ENCODE measurements at regions not wholly inside any gene's neighbourhood (a gene's known extent, or its start where the extent isn't known, plus 50 kb on each side); places are given as distances from the start of the nearest gene placed in this dataset.

DNA sequence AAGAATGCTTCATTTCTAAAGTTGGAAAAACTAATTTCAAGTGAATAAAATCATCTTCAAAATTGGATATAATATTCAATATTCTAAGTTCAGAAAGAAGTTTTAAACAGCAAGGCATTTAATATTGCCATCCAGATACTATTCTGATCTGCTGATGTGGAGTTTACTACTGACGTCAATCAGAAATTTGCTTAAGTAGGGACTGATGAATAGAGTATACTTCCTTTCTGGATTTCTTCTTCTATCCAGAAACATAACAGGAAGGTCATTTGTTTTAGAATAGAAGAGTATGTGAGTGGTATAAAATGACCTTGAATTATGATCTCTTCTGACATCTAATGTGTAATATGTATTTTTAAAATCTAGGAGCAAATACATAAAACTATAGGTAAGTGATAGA is 308.1 kb upstream of the ADGRL2 start:
- no peak overlapping the region for H3K4me2 ChIP-seq (ENCODE audit: unreplicated experiment)
- H3K27ac ChIP-seq = no peak overlapping the region
- H3K9me3 ChIP-seq (ENCODE audit: low read depth) = no peaks in the 10 kb centered on the region
- H3K4me3 ChIP-seq = no peak overlapping the region
- H2AFZ ChIP-seq = no peak overlapping the region
- no peak for DNase-seq
- H3K4me1 ChIP-seq (ENCODE audit: insufficient read depth) = no peaks in the 10 kb centered on the region
- H3F3A ChIP-seq (ENCODE audit: insufficient read depth) = no peaks in the 10 kb centered on the region
- H3K79me2 ChIP-seq (ENCODE audit: insufficient read depth) = no peaks in the 10 kb centered on the region
- H4K20me1 ChIP-seq (ENCODE audit: insufficient read depth) = no peaks in the 10 kb centered on the region
- TF ChIP-seq EZH2 (IDR thresholded peaks at IDR 0.05; ENCODE audit: insufficient read depth, poor library complexity, severe bottlenecking) (no peak), EZH2phosphoT487 (IDR thresholded peaks at IDR 0.05; ENCODE audit: insufficient read depth, low read depth) (no peak)
- H3K27me3 ChIP-seq (replicated peaks; ENCODE audit: insufficient read depth) = peaks cover 5% of the 10 kb centered on the region; the same call in 1 of the 2 replicates
- H3K9ac ChIP-seq = no peak overlapping the region
- in situ Hi-C loops (cut with MboI) = no loop called here
- no peaks in the 10 kb centered on the region for H3K9me2 ChIP-seq (ENCODE audit: insufficient read depth)
- no peaks in the 10 kb centered on the region for H3K36me3 ChIP-seq (ENCODE audit: low read depth)
- 10 to 16% methylated on average over 1 of the region's 1 CpG for WGBS, 2 experiments (ENCODE audit: low coverage in 1 of 2, low lambda C conversion rate in 2 of 2, missing lambda C conversion rate in 2 of 2)

DNA sequence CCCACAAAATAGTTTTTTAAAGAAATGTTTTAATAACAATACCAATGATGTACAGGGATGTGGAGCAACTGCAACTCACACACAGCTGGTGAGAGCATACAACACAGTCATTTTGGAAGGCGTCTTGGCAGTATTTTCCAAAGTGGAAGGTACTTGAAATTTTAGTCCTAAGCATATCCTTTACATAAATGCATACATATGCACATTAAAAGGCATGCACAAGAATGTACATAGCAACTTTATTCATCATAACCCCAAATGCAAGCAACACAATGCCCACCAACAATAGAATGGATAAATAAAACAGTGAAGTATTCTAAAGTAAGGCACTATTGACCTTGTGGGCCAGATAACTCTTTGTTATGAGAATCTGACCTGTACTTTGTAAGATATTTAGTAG is 310.1 kb upstream of the ADGRL2 start:
- Histone ChIP-seq H3K27ac (no peak overlapping the region), H3K9ac (no peak overlapping the region), H3K79me2 (ENCODE audit: insufficient read depth) (no peaks in the 10 kb centered on the region), H3K9me3 (ENCODE audit: low read depth) (no peaks in the 10 kb centered on the region), H2AFZ (no peak overlapping the region), H3K9me2 (ENCODE audit: insufficient read depth) (no peaks in the 10 kb centered on the region), H3F3A (ENCODE audit: insufficient read depth) (no peaks in the 10 kb centered on the region), H3K27me3 (replicated peaks; ENCODE audit: insufficient read depth) (peaks cover 5% of the 10 kb centered on the region; the same call in 1 of the 2 replicates), H3K36me3 (ENCODE audit: low read depth) (no peaks in the 10 kb centered on the region), H3K4me1 (ENCODE audit: insufficient read depth) (no peaks in the 10 kb centered on the region), H3K4me2 (ENCODE audit: unreplicated experiment) (no peak overlapping the region), H4K20me1 (ENCODE audit: insufficient read depth) (no peaks in the 10 kb centered on the region), H3K4me3 (no peak overlapping the region)
- TF ChIP-seq EZH2phosphoT487 (IDR thresholded peaks at IDR 0.05; ENCODE audit: insufficient read depth, low read depth) (no peak), EZH2 (IDR thresholded peaks at IDR 0.05; ENCODE audit: insufficient read depth, poor library complexity, severe bottlenecking) (no peak)
- in situ Hi-C loops (cut with MboI) = no loop called here
- 6 to 11% methylated on average over 1 of the region's 1 CpG for WGBS, 2 experiments (ENCODE audit: low coverage in 1 of 2, low lambda C conversion rate in 2 of 2, missing lambda C conversion rate in 2 of 2)
- no peak for DNase-seq

DNA sequence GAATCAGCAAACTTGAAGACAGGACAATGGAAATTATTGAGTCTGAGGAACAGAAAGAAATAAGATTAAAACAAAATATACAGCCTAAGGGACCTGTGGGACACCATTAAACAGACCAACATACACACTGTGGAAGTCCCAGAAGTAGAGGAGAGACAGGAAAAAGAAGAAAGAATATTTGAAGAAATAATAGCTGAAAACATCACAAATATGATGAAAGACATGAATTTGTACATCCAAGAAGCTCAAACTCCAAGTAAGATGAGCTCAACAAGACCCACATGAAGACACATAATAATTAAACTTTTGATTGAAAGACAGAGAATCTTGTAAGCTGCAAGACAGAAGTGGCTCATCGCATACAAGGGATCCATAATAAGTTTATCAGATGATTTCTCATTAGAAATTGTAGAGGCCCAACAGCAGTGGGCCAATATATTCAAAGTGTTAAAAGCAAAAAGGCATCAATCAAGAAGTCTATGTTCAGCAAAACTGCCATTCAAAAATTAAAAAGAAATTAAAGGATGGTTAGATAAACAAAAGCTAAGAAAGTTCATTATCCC is 311.3 kb upstream of the ADGRL2 start:
- Histone ChIP-seq H3K4me2 (ENCODE audit: unreplicated experiment) (no peak overlapping the region), H2AFZ (no peak overlapping the region)
- whole genome bisulfite sequencing, 2 experiments (ENCODE audit: low coverage in 1 of 2, low lambda C conversion rate in 2 of 2, missing lambda C conversion rate in 2 of 2) = 50 to 64% methylated on average over 1 of the region's 1 CpG

GRCh38 chr1:81484284-81484683 is 316.4 kb upstream of the ADGRL2 start:
- H3K27ac ChIP-seq = no peak overlapping the region
- no peaks in the 10 kb centered on the region for H3K9me3 ChIP-seq (ENCODE audit: low read depth)
- no peaks in the 10 kb centered on the region for H3K9me2 ChIP-seq (ENCODE audit: insufficient read depth)
- no peak overlapping the region for H3K4me2 ChIP-seq (ENCODE audit: unreplicated experiment)
- no peak overlapping the region for H2AFZ ChIP-seq
- no peaks in the 10 kb centered on the region for H3K36me3 ChIP-seq (ENCODE audit: low read depth)
- TF ChIP-seq EZH2 (IDR thresholded peaks at IDR 0.05; ENCODE audit: insufficient read depth, poor library complexity, severe bottlenecking) (no peak), EZH2phosphoT487 (IDR thresholded peaks at IDR 0.05; ENCODE audit: insufficient read depth, low read depth) (no peak)
- H3K27me3 ChIP-seq (replicated peaks; ENCODE audit: insufficient read depth) = peaks cover 5% of the 10 kb centered on the region; the same call in 1 of the 2 replicates
- in situ Hi-C loops (cut with MboI) = no loop called here
- DNase-seq = no peak
- H3K4me1 ChIP-seq (ENCODE audit: insufficient read depth) = no peaks in the 10 kb centered on the region
- H4K20me1 ChIP-seq (ENCODE audit: insufficient read depth) = no peaks in the 10 kb centered on the region
- H3K4me3 ChIP-seq = no peak overlapping the region
- no peak overlapping the region for H3K9ac ChIP-seq
- 13 to 30% methylated on average over 2 of the region's 2 CpGs for WGBS, 2 experiments (ENCODE audit: low coverage in 1 of 2, low lambda C conversion rate in 2 of 2, missing lambda C conversion rate in 2 of 2)
- H3K79me2 ChIP-seq (ENCODE audit: insufficient read depth) = no peaks in the 10 kb centered on the region
- no peaks in the 10 kb centered on the region for H3F3A ChIP-seq (ENCODE audit: insufficient read depth)

More for the DNA sequence above, 311.3 kb upstream of the ADGRL2 start:
- peaks cover 3% of the 10 kb centered on the region; the same call in 1 of the 2 replicates for H3K27me3 ChIP-seq (replicated peaks; ENCODE audit: insufficient read depth)
- H3K9me3 ChIP-seq (ENCODE audit: low read depth) = no peaks in the 10 kb centered on the region
- TF ChIP-seq EZH2phosphoT487 (IDR thresholded peaks at IDR 0.05; ENCODE audit: insufficient read depth, low read depth) (no peak), EZH2 (IDR thresholded peaks at IDR 0.05; ENCODE audit: insufficient read depth, poor library complexity, severe bottlenecking) (no peak)
- no peaks in the 10 kb centered on the region for H3F3A ChIP-seq (ENCODE audit: insufficient read depth)
- H3K9me2 ChIP-seq (ENCODE audit: insufficient read depth) = no peaks in the 10 kb centered on the region
- H3K4me1 ChIP-seq (ENCODE audit: insufficient read depth) = no peaks in the 10 kb centered on the region
- no peak for DNase-seq
- H4K20me1 ChIP-seq (ENCODE audit: insufficient read depth) = no peaks in the 10 kb centered on the region
- in situ Hi-C loops (cut with MboI) = no loop called here
- H3K9ac ChIP-seq = no peak overlapping the region
- H3K36me3 ChIP-seq (ENCODE audit: low read depth) = no peaks in the 10 kb centered on the region
- H3K4me3 ChIP-seq = no peak overlapping the region
- H3K27ac ChIP-seq = no peak overlapping the region
- no peaks in the 10 kb centered on the region for H3K79me2 ChIP-seq (ENCODE audit: insufficient read depth)

All from GM23248 (cell line).